GM18867 (cell line): ENCODE measurements at regions not wholly inside any gene's neighbourhood (a gene's known extent, or its start where the extent isn't known, plus 50 kb on each side); places are given as distances from the start of the nearest gene placed in this dataset.

Experiments
- ATAC-seq: cut with Tn5 transposase; IDR thresholded peaks from one replicate; pipeline ENCODE4 v1.9.1; 2021; ENCODE audit warnings: mild to moderate bottlenecking, moderate library complexity; ENCODE audit not compliant: unreplicated experiment

- ATAC-seq, result no peak
These were observed 71.9 kb downstream of the OAT start for GRCh38 chr10:124346831-124347230.

GRCh38 chr10:124345521-124345920, 73.2 kb downstream of the OAT start:
- ATAC-seq, result no peak

GRCh38 chr10:124344931-124345330, 73.8 kb downstream of the OAT start:
- no peak for ATAC-seq

GRCh38 chr10:124344266-124344590, 74.5 kb downstream of the OAT start:
- no peak for ATAC-seq

GRCh38 chr10:124343351-124344265, 75.1 kb downstream of the OAT start:
- ATAC-seq, result no peak

GRCh38 chr10:124342821-124343170, 75.9 kb downstream of the OAT start:
- ATAC-seq, result no peak

- no peak for ATAC-seq
These were observed 76.4 kb downstream of the OAT start for GRCh38 chr10:124342136-124342820.

- ATAC-seq, result no peak
These were observed 77.0 kb downstream of the OAT start for GRCh38 chr10:124341768-124342135.

GRCh38 chr10:124340033-124340760, 78.5 kb downstream of the OAT start:
- ATAC-seq, result no peak

- no peak for ATAC-seq
These were observed 79.3 kb downstream of the OAT start for GRCh38 chr10:124339119-124340032.

GRCh38 chr10:124338276-124338925, 80.3 kb downstream of the OAT start:
- ATAC-seq, result no peak

- ATAC-seq, result no peak
These were observed 82.5 kb downstream of the OAT start for GRCh38 chr10:124336186-124336585.

- no peak for ATAC-seq
These were observed 84.8 kb downstream of the OAT start for GRCh38 chr10:124333931-124334330.

GRCh38 chr10:124332426-124332825, 86.3 kb downstream of the OAT start:
- no peak for ATAC-seq

GRCh38 chr10:124329941-124330340, 88.8 kb downstream of the OAT start:
- ATAC-seq, result no peak

- no peak for ATAC-seq
These were observed 89.4 kb downstream of the OAT start for GRCh38 chr10:124329362-124329761.

- ATAC-seq, result no peak
These were observed 90.1 kb downstream of the OAT start for GRCh38 chr10:124328477-124329220.

GRCh38 chr10:124325998-124326636, 92.6 kb downstream of the OAT start:
- no peak for ATAC-seq

GRCh38 chr10:124325633-124325914, 93.1 kb downstream of the OAT start:
- ATAC-seq, result no peak
